GM13977 (cell line): ENCODE measurements at regions not wholly inside any gene's neighbourhood (a gene's known extent, or its start where the extent isn't known, plus 50 kb on each side); places are given as distances from the start of the nearest gene placed in this dataset.

Experiments used
- DNase-seq: peaks from one replicate; pipeline ENCODE4 v3.0.0; 2012; ENCODE audit warnings: low spot score
- in situ Hi-C: fragments of 300-500 bp; cut with MboI; formaldehyde crosslinking; loops from one replicate; pipeline ENCODE4 v1.12.0; 2022; ENCODE audit warnings: low sequenced_read_pairs, low pct_unique_long_range_greater_than_20kb, mixed read lengths, inconsistent platforms; ENCODE audit not compliant: unreplicated experiment
- TF ChIP-seq, protein P1 (sequence below): IDR thresholded peaks from 2 replicates; pipeline ENCODE4 v1.5.1; 2012; ENCODE audit warnings: mild to moderate bottlenecking, control low read depth; ENCODE audit not compliant: insufficient read depth; ENCODE audit errors: extremely low read depth, missing control alignments

DNA sequence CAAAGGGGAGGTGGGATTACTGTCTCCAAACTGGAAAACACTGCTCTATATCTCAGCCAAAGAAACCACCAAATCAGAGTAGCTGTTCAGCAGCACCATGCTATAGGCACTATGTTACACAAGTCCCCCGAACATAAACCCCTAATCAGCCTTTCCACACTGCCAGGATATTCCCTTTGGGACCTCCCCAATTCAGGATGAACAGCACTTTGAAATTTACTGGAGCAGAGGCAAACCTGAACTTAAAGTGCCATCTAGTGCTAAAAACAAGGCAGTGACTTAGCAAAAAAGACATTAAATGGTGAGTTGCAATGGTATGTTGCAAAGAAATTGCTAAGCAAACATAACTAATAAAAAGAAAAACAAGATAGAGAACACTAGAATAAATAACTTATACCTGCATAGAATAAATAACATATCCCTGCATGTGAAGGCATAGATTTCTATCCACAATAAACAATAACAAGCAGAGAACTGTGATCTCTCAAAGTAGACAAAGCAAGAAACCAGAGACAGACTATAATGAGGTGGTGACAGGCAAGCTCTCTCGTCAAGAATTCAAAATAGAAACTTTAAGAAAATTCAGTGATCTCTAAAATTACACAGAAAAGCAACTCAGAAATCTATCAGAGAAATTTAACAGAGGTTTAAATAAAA lies 584.4 kb upstream of the ACO1 start:
- DNase-seq = no peak
- in situ Hi-C loops = loop anchor here (25.0 kb wide), 1 partner anchor 663 kb away; no protein-coding TSS in a partner anchor

DNA sequence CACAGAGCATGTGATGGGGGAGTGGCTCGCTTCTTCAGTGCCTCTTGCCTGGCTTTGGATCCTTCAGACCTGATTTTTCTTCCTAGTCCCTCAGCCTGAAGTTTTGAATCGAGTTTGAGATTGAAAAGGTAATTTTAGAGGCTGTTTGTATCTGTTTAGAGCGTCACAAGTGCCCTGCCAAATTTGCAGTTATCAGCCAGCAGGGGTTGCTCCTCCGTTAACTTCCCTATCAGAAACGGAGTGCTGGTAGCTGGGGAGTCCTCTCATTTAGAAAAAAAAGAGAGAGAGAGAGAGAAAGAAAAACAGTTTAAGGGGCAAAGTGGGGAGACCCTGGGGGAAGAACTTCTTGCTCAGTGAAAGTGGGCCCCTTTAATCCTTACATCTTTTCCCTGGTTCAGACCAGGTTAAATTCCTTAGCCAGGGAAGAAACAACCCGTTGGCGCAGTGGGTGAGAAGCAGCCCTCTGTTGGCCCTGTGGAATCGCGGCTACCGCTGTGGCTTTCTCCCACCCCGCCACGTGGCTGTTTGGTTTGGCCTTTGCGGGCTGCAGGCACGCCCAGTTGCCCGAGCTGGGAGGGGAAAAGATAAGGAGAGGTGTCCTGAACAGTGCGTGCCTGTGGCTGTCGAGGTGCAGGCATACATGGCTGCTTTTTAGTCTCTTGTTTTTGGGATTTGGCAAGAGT lies 576.7 kb upstream of the ACO1 start:
- no peak for DNase-seq

More for the DNA sequence above, 584.4 kb upstream of the ACO1 start:
- TF ChIP-seq, protein P1, sequence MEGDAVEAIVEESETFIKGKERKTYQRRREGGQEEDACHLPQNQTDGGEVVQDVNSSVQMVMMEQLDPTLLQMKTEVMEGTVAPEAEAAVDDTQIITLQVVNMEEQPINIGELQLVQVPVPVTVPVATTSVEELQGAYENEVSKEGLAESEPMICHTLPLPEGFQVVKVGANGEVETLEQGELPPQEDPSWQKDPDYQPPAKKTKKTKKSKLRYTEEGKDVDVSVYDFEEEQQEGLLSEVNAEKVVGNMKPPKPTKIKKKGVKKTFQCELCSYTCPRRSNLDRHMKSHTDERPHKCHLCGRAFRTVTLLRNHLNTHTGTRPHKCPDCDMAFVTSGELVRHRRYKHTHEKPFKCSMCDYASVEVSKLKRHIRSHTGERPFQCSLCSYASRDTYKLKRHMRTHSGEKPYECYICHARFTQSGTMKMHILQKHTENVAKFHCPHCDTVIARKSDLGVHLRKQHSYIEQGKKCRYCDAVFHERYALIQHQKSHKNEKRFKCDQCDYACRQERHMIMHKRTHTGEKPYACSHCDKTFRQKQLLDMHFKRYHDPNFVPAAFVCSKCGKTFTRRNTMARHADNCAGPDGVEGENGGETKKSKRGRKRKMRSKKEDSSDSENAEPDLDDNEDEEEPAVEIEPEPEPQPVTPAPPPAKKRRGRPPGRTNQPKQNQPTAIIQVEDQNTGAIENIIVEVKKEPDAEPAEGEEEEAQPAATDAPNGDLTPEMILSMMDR = peak; percentile 61

DNA sequence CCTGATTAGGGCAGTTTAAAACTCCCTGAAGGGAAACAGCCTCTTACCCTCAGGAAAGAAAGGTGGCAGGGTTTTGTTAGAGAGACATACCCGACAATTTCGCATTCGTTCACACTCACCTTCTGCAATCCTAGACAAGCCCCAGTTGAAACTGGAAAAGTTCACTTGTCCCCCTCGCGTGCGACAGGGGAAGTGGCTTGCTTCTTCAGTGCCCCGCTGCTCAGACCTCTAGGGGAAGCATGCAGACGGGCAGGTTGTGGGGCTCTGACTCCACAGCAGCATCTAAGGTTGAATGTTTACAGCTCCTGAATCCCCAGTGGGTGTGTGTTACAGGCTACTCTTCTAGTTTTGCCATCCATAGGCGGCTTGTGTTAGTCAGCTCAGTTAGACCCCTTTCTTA lies 575.7 kb upstream of the ACO1 start:
- in situ Hi-C loops = loop anchor here (25.0 kb wide), 1 partner anchor 671 kb away; no protein-coding TSS in a partner anchor
- TF ChIP-seq, protein P1 = no peak
- DNase-seq = no peak

More for the DNA sequence above, 576.7 kb upstream of the ACO1 start:
- in situ Hi-C loops = loop anchor here (25.0 kb wide), 1 partner anchor 670 kb away; no protein-coding TSS in a partner anchor
- TF ChIP-seq, protein P1 = peak; percentile 11

DNA sequence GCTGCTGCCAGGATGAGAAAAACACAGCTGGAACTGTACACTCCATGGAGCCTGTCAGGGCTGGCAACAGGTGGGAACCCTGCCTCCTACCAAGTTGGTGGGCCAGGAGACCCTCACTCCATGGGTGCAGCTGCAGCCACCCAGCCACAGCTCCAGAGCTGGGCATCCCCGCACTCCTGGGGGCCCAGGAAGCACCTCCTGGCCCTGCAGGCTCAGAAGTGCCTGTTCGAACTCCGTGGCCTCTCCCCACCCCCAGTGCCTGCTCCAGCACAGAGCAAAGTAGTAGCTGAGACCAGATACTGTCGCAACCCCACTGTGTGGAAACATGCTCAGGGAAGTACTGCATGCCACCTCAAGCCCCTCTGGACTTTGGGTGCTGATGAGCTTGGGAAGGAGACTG lies 564.0 kb upstream of the ACO1 start:
- no peak for DNase-seq
- TF ChIP-seq, protein P1 = no peak
- in situ Hi-C loops = loop anchor here (25.0 kb wide), 1 partner anchor 683 kb away; no protein-coding TSS in a partner anchor

DNA sequence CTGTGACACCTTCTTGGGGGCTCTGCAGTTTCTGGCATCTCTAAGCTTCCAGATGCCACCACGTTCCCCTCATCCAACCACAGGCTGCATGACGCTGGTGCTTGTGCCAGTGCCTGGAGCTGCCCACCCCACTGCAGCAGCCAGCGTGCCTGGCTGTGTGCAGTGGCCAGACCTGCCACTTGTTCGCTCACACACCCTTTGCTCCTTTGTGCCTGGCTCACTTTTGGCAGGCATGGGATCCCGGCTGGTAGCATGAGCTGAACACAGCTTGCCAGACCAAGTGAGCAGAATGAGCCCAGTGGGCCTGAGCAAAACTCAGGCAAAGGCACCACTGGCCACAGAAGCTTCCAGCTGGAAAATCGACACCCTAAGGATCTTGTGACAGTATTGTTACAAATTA lies 562.9 kb upstream of the ACO1 start:
- TF ChIP-seq, protein P1 = no peak
- no peak for DNase-seq
- in situ Hi-C loops = loop anchor here (25.0 kb wide), 1 partner anchor 684 kb away; no protein-coding TSS in a partner anchor

DNA sequence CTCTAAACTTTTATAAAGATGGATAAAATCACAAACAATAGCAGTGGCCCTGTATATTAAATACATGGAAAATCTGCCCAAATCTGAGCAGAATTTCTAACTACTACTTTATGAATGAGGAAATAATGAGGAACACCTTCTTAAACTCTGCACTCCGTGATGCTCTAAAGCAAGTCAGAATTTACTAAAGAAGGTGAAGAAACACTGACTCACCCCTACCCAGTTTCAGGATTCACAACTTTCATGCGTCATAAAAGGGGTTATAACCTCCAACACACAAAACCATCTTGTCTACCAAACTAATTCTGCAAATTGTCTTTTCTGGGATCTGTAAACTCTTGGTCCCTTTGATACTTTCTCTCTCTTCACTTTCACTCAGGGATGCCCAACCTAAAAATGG lies 561.1 kb upstream of the ACO1 start:
- DNase-seq = no peak
- TF ChIP-seq, protein P1 = no peak
- in situ Hi-C loops = loop anchor here (25.0 kb wide), 1 partner anchor 686 kb away; no protein-coding TSS in a partner anchor
